ENCODE measurements at regions not wholly inside any gene's neighbourhood (a gene's known extent, or its start where the extent isn't known, plus 50 kb on each side); places are given as distances from the start of the nearest gene placed in this dataset.

- no peak overlapping the region for H3K4me3 ChIP-seq (ENCODE audit: control insufficient read depth, low read depth, low read length)
- TF ChIP-seq CTCF (conservative IDR thresholded peaks at IDR 0.05; ENCODE audit: control insufficient read depth, insufficient read depth, low read depth, low read length) = no peak
- DNase-seq (ENCODE audit: low read depth) = no peak
These were observed 114.1 kb upstream of the KCNIP4 start for GRCh38 chr4:22062676-22063075.

- TF ChIP-seq CTCF (conservative IDR thresholded peaks at IDR 0.05; ENCODE audit: control insufficient read depth, insufficient read depth, low read depth, low read length) = no peak
- no peak for DNase-seq (ENCODE audit: low read depth)
- H3K4me3 ChIP-seq (ENCODE audit: control insufficient read depth, low read depth, low read length) = no peak overlapping the region
These were observed 107.4 kb upstream of the KCNIP4 start for GRCh38 chr4:22055954-22056353.

- H3K4me3 ChIP-seq (ENCODE audit: control insufficient read depth, low read depth, low read length) = no peak overlapping the region
- no peak for TF ChIP-seq CTCF (conservative IDR thresholded peaks at IDR 0.05; ENCODE audit: control insufficient read depth, insufficient read depth, low read depth, low read length)
- DNase-seq (ENCODE audit: low read depth) = no peak
These were observed 103.5 kb upstream of the KCNIP4 start for GRCh38 chr4:22052076-22052475.

GRCh38 chr4:22048323-22048722 lies 99.8 kb upstream of the KCNIP4 start:
- no peak for TF ChIP-seq CTCF (conservative IDR thresholded peaks at IDR 0.05; ENCODE audit: control insufficient read depth, insufficient read depth, low read depth, low read length)
- DNase-seq (ENCODE audit: low read depth) = no peak
- no peak overlapping the region for H3K4me3 ChIP-seq (ENCODE audit: control insufficient read depth, low read depth, low read length)

GRCh38 chr4:22047793-22048192 lies 99.2 kb upstream of the KCNIP4 start:
- TF ChIP-seq CTCF (conservative IDR thresholded peaks at IDR 0.05; ENCODE audit: control insufficient read depth, insufficient read depth, low read depth, low read length) = no peak
- no peak overlapping the region for H3K4me3 ChIP-seq (ENCODE audit: control insufficient read depth, low read depth, low read length)
- no peak for DNase-seq (ENCODE audit: low read depth)

GRCh38 chr4:22045051-22045630 lies 96.6 kb upstream of the KCNIP4 start:
- no peak for TF ChIP-seq CTCF (conservative IDR thresholded peaks at IDR 0.05; ENCODE audit: control insufficient read depth, insufficient read depth, low read depth, low read length)
- no peak overlapping the region for H3K4me3 ChIP-seq (ENCODE audit: control insufficient read depth, low read depth, low read length)
- DNase-seq (ENCODE audit: low read depth) = no peak

- DNase-seq (ENCODE audit: low read depth) = no peak
- TF ChIP-seq CTCF (conservative IDR thresholded peaks at IDR 0.05; ENCODE audit: control insufficient read depth, insufficient read depth, low read depth, low read length) = no peak
- no peak overlapping the region for H3K4me3 ChIP-seq (ENCODE audit: control insufficient read depth, low read depth, low read length)
These were observed 82.9 kb upstream of the KCNIP4 start for GRCh38 chr4:22031423-22031822.
